HEK293 (cell line): ENCODE measurements at regions not wholly inside any gene's neighbourhood (a gene's known extent, or its start where the extent isn't known, plus 50 kb on each side); places are given as distances from the start of the nearest gene placed in this dataset.

ENCODE experiments used
- CTCF ChIA-PET: fragments of 350-600 bp; formaldehyde crosslinking; extraction: SDS; loops from one replicate; lab custom pipeline; 2021; ENCODE audit warnings: antibody characterized with exemption; lab: Yijun Ruan, JAX
- POLR2A ChIA-PET: fragments of 300-600 bp; formaldehyde crosslinking; extraction: SDS; loops from one replicate; lab custom pipeline; 2020; ENCODE audit warnings: antibody characterized with exemption, inconsistent platforms; lab: Yijun Ruan, JAX
- H3K27ac ChIP-seq: fragments of 200-500 bp; sonication (Bioruptor generic); 2 replicates; pipeline ENCODE4 v1.5.1; 2014; ENCODE audit warnings: low read depth, low read length, control low read depth, inconsistent platforms; ENCODE audit errors: extremely low read depth
- H3K36me3 ChIP-seq, 2 experiments: fragments of 200-500 bp in 1 of 2; sonication (Bioruptor generic) in 1 of 2; 1 replicate in 1 of 2; 2 replicates in 1 of 2; pipeline ENCODE4 v1.5.1; 2014 to 2017; ENCODE audit warnings: inconsistent platforms in 2 of 2, low read length in 2 of 2; ENCODE audit not compliant: control insufficient read depth in 2 of 2, insufficient read depth in 1 of 2
- H3K4me1 ChIP-seq: fragments of 200-500 bp; sonication (Bioruptor generic); 2 replicates; pipeline ENCODE4 v1.5.1; 2014; ENCODE audit warnings: mild to moderate bottlenecking, low read length, inconsistent platforms; ENCODE audit not compliant: control insufficient read depth, insufficient read depth
- H3K4me3 ChIP-seq: 2 replicates; pipeline ENCODE4 v1.5.1; 2011; ENCODE audit warnings: low read depth, mild to moderate bottlenecking, control low read depth, low read length, moderate library complexity
- H3K9me3 ChIP-seq: fragments of 200-500 bp; sonication (Bioruptor generic); 2 replicates; pipeline ENCODE4 v1.5.1; 2014; ENCODE audit warnings: low read depth, low read length, inconsistent platforms; ENCODE audit not compliant: control insufficient read depth, insufficient read depth
- BCL11A ChIP-seq: fragments of 450-650 bp; formaldehyde crosslinking; IDR thresholded peaks from 2 replicates; pipeline ENCODE4 v1.5.1; 2016; ENCODE audit warnings: low read depth, missing biosample characterization, missing genetic modification characterization
- GLI2 ChIP-seq: fragments of 450-650 bp; formaldehyde crosslinking; IDR thresholded peaks from 2 replicates; pipeline ENCODE4; 2017; ENCODE audit warnings: missing biosample characterization, missing genetic modification characterization, low read depth, borderline replicate concordance
- GLIS2 ChIP-seq: fragments of 450-650 bp; formaldehyde crosslinking; IDR thresholded peaks from 2 replicates; pipeline ENCODE4 v1.5.1; 2016; ENCODE audit warnings: missing biosample characterization, missing genetic modification characterization
- REPIN1 ChIP-seq: fragments of 450-650 bp; formaldehyde crosslinking; IDR thresholded peaks from 2 replicates; pipeline ENCODE4 v1.5.1; 2017; ENCODE audit warnings: missing biosample characterization, missing genetic modification characterization, low read depth
- SALL2 ChIP-seq: fragments of 450-650 bp; formaldehyde crosslinking; IDR thresholded peaks from 2 replicates; pipeline ENCODE4 v1.5.0; 2017; ENCODE audit warnings: missing biosample characterization, mild to moderate bottlenecking, missing genetic modification characterization, borderline replicate concordance
- SP3 ChIP-seq: fragments of 450-650 bp; formaldehyde crosslinking; IDR thresholded peaks from 2 replicates; pipeline ENCODE4 v1.5.1; 2016; ENCODE audit warnings: missing biosample characterization, missing genetic modification characterization
- TRIM28 ChIP-seq: IDR thresholded peaks from 2 replicates; pipeline ENCODE4 v1.6.1; 2011; ENCODE audit warnings: low read length, control low read depth, borderline replicate concordance
- YY2 ChIP-seq: fragments of 450-650 bp; formaldehyde crosslinking; IDR thresholded peaks from 2 replicates; pipeline ENCODE4 v1.5.1; 2016; ENCODE audit warnings: missing biosample characterization, missing genetic modification characterization
- ZBTB20 ChIP-seq: fragments of 450-650 bp; formaldehyde crosslinking; IDR thresholded peaks from 2 replicates; pipeline ENCODE4 v1.5.1; 2016; ENCODE audit warnings: missing biosample characterization, missing genetic modification characterization
- ZBTB48 ChIP-seq: fragments of 450-650 bp; formaldehyde crosslinking; IDR thresholded peaks from 2 replicates; pipeline ENCODE4 v1.5.1; 2016; ENCODE audit warnings: missing biosample characterization, missing genetic modification characterization
- ZNF146 ChIP-seq: fragments of 450-650 bp; formaldehyde crosslinking; IDR thresholded peaks from 2 replicates; pipeline ENCODE4 v1.5.1; 2016; ENCODE audit warnings: missing biosample characterization, missing genetic modification characterization
- ZNF157 ChIP-seq: fragments of 450-650 bp; formaldehyde crosslinking; IDR thresholded peaks from 2 replicates; pipeline ENCODE4 v1.5.1; 2016; ENCODE audit warnings: missing biosample characterization, missing genetic modification characterization
- ZNF19 ChIP-seq: fragments of 450-650 bp; formaldehyde crosslinking; IDR thresholded peaks from 2 replicates; pipeline ENCODE4; 2016; ENCODE audit warnings: missing biosample characterization, missing genetic modification characterization, low read depth
- ZNF239 ChIP-seq: fragments of 450-650 bp; formaldehyde crosslinking; IDR thresholded peaks from 2 replicates; pipeline ENCODE4 v1.5.1; 2016; ENCODE audit warnings: missing biosample characterization, missing genetic modification characterization
- ZNF302 ChIP-seq: fragments of 450-650 bp; formaldehyde crosslinking; IDR thresholded peaks from 2 replicates; pipeline ENCODE4 v1.5.1; 2016; ENCODE audit warnings: missing biosample characterization, missing genetic modification characterization, low read depth
- ZNF354C ChIP-seq: fragments of 450-650 bp; formaldehyde crosslinking; IDR thresholded peaks from 2 replicates; pipeline ENCODE4 v1.5.1; 2016; ENCODE audit warnings: missing biosample characterization, missing genetic modification characterization, low read depth, borderline replicate concordance
- ZNF37A ChIP-seq: fragments of 450-650 bp; IDR thresholded peaks from 2 replicates; pipeline ENCODE4 v1.5.1; 2018; ENCODE audit warnings: missing biosample characterization, missing genetic modification characterization
- ZNF416 ChIP-seq: fragments of 450-650 bp; formaldehyde crosslinking; IDR thresholded peaks from 2 replicates; pipeline ENCODE4 v1.5.1; 2016; ENCODE audit warnings: missing biosample characterization, missing genetic modification characterization
- ZNF48 ChIP-seq: fragments of 450-650 bp; formaldehyde crosslinking; IDR thresholded peaks from 2 replicates; pipeline ENCODE4 v1.5.1; 2016; ENCODE audit warnings: missing biosample characterization, missing genetic modification characterization
- ZNF514 ChIP-seq: fragments of 450-650 bp; formaldehyde crosslinking; IDR thresholded peaks from 2 replicates; pipeline ENCODE4 v1.5.1; 2016; ENCODE audit warnings: missing biosample characterization, missing genetic modification characterization
- ZNF558 ChIP-seq: fragments of 450-650 bp; formaldehyde crosslinking; IDR thresholded peaks from 2 replicates; pipeline ENCODE4 v1.5.1; 2016; ENCODE audit warnings: missing biosample characterization, missing genetic modification characterization
- ZNF629 ChIP-seq: fragments of 450-650 bp; formaldehyde crosslinking; IDR thresholded peaks from 2 replicates; pipeline ENCODE4 v1.5.1; 2017; ENCODE audit warnings: missing biosample characterization, missing genetic modification characterization
- ZNF654 ChIP-seq: fragments of 450-650 bp; formaldehyde crosslinking; IDR thresholded peaks from 2 replicates; pipeline ENCODE4 v1.5.1; 2016; ENCODE audit warnings: low read depth, missing biosample characterization, missing genetic modification characterization
- ZNF76 ChIP-seq: fragments of 450-650 bp; formaldehyde crosslinking; IDR thresholded peaks from 2 replicates; pipeline ENCODE4; 2016; ENCODE audit warnings: low read depth, missing biosample characterization, missing genetic modification characterization, borderline replicate concordance
- ZNF792 ChIP-seq: fragments of 450-650 bp; formaldehyde crosslinking; IDR thresholded peaks from 2 replicates; pipeline ENCODE4 v1.5.1; 2016; ENCODE audit warnings: missing biosample characterization, missing genetic modification characterization
- ZNF843 ChIP-seq: fragments of 450-650 bp; formaldehyde crosslinking; IDR thresholded peaks from 2 replicates; pipeline ENCODE4 v1.5.1; 2016; ENCODE audit warnings: missing biosample characterization, missing genetic modification characterization
- TF ChIP-seq, protein P1 (sequence below): fragments of 450-650 bp; formaldehyde crosslinking; IDR thresholded peaks from 2 replicates; pipeline ENCODE4 v1.5.1; 2017; ENCODE audit warnings: missing biosample characterization, missing genetic modification characterization
- TF ChIP-seq, protein P2 (sequence below): fragments of 450-650 bp; formaldehyde crosslinking; IDR thresholded peaks from 2 replicates; pipeline ENCODE4 v1.5.1; 2016; ENCODE audit warnings: missing biosample characterization, missing genetic modification characterization
- TF ChIP-seq, protein P3 (sequence below): fragments of 450-650 bp; formaldehyde crosslinking; IDR thresholded peaks from 2 replicates; pipeline ENCODE4 v1.5.1; 2016; ENCODE audit warnings: missing biosample characterization, missing genetic modification characterization
- TF ChIP-seq, protein P4 (sequence below): fragments of 450-650 bp; formaldehyde crosslinking; IDR thresholded peaks from 2 replicates; pipeline ENCODE4 v1.5.1; 2016; ENCODE audit warnings: missing biosample characterization, missing genetic modification characterization

DNA sequence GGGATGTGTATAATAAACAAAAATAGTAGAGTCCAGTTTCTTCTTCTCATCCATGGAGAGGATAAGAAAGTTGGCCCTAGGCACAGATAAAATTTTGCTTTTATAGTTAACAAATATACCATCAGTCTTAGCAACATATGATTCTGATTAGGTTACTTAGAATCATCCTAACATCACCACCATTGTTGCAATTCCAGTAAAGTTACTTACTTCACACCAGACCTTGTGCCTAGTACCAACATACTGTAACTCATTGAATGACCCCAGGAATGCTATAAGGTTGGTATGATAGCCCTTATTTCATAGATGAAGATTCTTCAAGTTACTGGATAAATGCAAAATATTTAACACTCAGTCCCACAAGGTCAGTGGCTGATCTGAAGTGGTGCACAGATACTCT lies 183.8 kb upstream of the ATP2B1 start:
- no peaks in the 10 kb centered on the region for H3K36me3 ChIP-seq
- CTCF ChIA-PET = no interaction called here
- no peak overlapping the region for H3K27ac ChIP-seq
- H3K4me3 ChIP-seq = no peak overlapping the region
- H3K4me1 ChIP-seq = no peaks in the 10 kb centered on the region
- H3K9me3 ChIP-seq = no peaks in the 10 kb centered on the region
- POLR2A ChIA-PET = no interaction called here
- TF ChIP-seq ZNF514 = no peak
- TF ChIP-seq BCL11A (tag by site-specific recombination) = no peak
- no peak for TF ChIP-seq ZBTB20 (tag by site-specific recombination)
- TF ChIP-seq REPIN1 = no peak
- no peak for TF ChIP-seq ZBTB48 (tag by site-specific recombination)
- TF ChIP-seq SP3 (tag by site-specific recombination) = no peak
- no peak for TF ChIP-seq ZNF157 (tag by site-specific recombination)
- no peak for TF ChIP-seq ZNF48 (tag by site-specific recombination)
- TF ChIP-seq ZNF792 = no peak
- TF ChIP-seq ZNF146 (tag by site-specific recombination) = no peak
- TF ChIP-seq ZNF354C (tag by site-specific recombination) = no peak
- TF ChIP-seq, all 188 proteins: peak for 0

DNA sequence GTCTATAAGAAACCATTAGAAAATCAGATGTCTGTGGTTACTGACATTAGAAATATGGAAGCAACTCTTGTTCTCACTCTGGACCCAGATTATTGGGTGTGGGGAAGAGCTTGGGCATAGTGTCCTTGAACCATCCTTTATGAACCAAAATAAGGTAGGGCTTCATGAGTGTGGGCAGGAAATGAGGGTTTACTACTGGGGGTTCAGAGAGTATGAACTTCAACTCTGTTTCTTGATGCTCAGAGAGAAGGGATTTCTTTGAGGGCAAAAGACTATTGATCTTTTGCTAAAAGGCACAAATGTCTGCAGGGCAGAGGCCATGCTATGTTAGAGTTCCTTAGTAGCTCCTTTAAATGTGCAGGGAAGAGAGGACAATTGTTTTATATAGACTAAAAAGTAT lies 183.3 kb upstream of the ATP2B1 start:
- TF ChIP-seq, protein P1, sequence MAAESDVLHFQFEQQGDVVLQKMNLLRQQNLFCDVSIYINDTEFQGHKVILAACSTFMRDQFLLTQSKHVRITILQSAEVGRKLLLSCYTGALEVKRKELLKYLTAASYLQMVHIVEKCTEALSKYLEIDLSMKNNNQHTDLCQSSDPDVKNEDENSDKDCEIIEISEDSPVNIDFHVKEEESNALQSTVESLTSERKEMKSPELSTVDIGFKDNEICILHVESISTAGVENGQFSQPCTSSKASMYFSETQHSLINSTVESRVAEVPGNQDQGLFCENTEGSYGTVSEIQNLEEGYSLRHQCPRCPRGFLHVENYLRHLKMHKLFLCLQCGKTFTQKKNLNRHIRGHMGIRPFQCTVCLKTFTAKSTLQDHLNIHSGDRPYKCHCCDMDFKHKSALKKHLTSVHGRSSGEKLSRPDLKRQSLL (tag by site-specific recombination) = no peak
- TF ChIP-seq SALL2 (tag by site-specific recombination) (no peak), TRIM28 (no peak), ZNF19 (tag by site-specific recombination) (no peak), GLI2 (no peak), GLIS2 (tag by site-specific recombination) (no peak), ZNF629 (no peak), ZNF302 (tag by site-specific recombination) (no peak), ZNF76 (tag by site-specific recombination) (no peak), ZNF239 (tag by site-specific recombination) (no peak), ZNF558 (no peak), YY2 (tag by site-specific recombination) (no peak), ZNF654 (tag by site-specific recombination) (no peak), ZNF416 (no peak), ZNF843 (tag by site-specific recombination) (no peak), ZNF37A (tag by site-specific recombination) (no peak)
- TF ChIP-seq, protein P2, sequence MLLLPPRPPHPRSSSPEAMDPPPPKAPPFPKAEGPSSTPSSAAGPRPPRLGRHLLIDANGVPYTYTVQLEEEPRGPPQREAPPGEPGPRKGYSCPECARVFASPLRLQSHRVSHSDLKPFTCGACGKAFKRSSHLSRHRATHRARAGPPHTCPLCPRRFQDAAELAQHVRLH = no peak
- TF ChIP-seq, protein P3, sequence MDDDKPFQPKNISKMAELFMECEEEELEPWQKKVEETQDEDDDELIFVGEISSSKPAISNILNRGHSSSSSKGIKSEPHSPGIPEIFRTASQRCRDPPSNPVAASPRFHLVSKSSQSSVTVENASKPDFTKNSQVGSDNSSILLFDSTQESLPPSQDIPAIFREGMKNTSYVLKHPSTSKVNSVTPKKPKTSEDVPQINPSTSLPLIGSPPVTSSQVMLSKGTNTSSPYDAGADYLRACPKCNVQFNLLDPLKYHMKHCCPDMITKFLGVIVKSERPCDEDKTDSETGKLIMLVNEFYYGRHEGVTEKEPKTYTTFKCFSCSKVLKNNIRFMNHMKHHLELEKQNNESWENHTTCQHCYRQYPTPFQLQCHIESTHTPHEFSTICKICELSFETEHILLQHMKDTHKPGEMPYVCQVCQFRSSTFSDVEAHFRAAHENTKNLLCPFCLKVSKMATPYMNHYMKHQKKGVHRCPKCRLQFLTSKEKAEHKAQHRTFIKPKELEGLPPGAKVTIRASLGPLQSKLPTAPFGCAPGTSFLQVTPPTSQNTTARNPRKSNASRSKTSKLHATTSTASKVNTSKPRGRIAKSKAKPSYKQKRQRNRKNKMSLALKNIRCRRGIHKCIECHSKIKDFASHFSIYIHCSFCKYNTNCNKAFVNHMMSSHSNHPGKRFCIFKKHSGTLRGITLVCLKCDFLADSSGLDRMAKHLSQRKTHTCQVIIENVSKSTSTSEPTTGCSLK (tag by site-specific recombination) = no peak
- TF ChIP-seq, protein P4, sequence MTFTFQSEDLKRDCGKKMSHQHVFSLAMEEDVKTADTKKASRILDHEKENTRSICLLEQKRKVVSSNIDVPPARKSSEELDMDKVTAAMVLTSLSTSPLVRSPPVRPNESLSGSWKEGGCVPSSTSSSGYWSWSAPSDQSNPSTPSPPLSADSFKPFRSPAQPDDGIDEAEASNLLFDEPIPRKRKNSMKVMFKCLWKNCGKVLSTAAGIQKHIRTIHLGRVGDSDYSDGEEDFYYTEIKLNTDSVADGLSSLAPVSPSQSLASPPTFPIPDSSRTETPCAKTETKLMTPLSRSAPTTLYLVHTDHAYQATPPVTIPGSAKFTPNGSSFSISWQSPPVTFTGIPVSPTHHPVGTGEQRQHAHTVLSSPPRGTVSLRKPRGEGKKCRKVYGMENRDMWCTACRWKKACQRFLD (tag by site-specific recombination) = no peak
- CTCF ChIA-PET = no interaction called here
- POLR2A ChIA-PET = no interaction called here
- Histone ChIP-seq H3K4me3 (no peak overlapping the region), H3K4me1 (no peaks in the 10 kb centered on the region), H3K36me3 (no peaks in the 10 kb centered on the region), H3K27ac (no peak overlapping the region), H3K9me3 (no peaks in the 10 kb centered on the region)
